GM12878 (cell line): ENCODE measurements at regions not wholly inside any gene's neighbourhood (a gene's known extent, or its start where the extent isn't known, plus 50 kb on each side); places are given as distances from the start of the nearest gene placed in this dataset.

Experiments
- ATAC-seq: fragments of 200-7000 bp; cut with Tn5 transposase; 3 replicates; pipeline ENCODE4 v1.9.1; 2020; ENCODE audit warnings: mild to moderate bottlenecking, moderate library complexity
- BruUV-seq: library from RNA; stranded (reverse); fragments of 400-500 nt; replicated peaks from 2 replicates; lab custom pipeline; 2021; lab: Mats Ljungman, UMichigan
- CTCF ChIA-PET: fragments of 300-600 bp; sonication (Branson Sonifier 250); formaldehyde crosslinking; extraction: SDS; loops from one replicate; lab custom pipeline; 2021; ENCODE audit warnings: inconsistent platforms; lab: Yijun Ruan, JAX
- POLR2A ChIA-PET: fragments of 350-600 bp; formaldehyde crosslinking; extraction: SDS; loops from one replicate; lab custom pipeline; 2021; ENCODE audit warnings: inconsistent platforms; lab: Charles Lee
- RAD21 ChIA-PET: fragments of 300-600 bp; sonication (Branson Sonifier 250); formaldehyde crosslinking; loops from one replicate; lab custom pipeline; 2023; ENCODE audit warnings: antibody characterized with exemption; ENCODE audit not compliant: unreplicated experiment; lab: Charles Lee
- SMC1A ChIA-PET: fragments of 300-600 bp; sonication (Branson Sonifier 250); formaldehyde crosslinking; loops from one replicate; lab custom pipeline; 2023; ENCODE audit not compliant: unreplicated experiment, uncharacterized antibody; lab: Charles Lee
- DNase-seq: peaks from one replicate; pipeline ENCODE4 v3.0.0-alpha.2; 2011; ENCODE audit warnings: low read depth, low spot score
- FAIRE-seq: peaks from 3 replicates; lab custom pipeline; 2011; peaks lifted over from hg19 to GRCh38; lab: Jason Lieb, UNC
- H2AFZ ChIP-seq: 2 replicates; pipeline ENCODE4 v1.6.0; 2011; ENCODE audit warnings: low read depth, low read length, control low read depth; ENCODE audit not compliant: control insufficient read depth
- H3K27ac ChIP-seq: 2 replicates; pipeline ENCODE4 v1.5.1; 2011; ENCODE audit warnings: control low read depth; ENCODE audit not compliant: control insufficient read depth, insufficient read depth
- H3K27me3 ChIP-seq, 2 experiments: replicated peaks in 1 of 2; 2 replicates each; pipeline versions ENCODE4 v1.6.0 to v1.6.1; 2011; ENCODE audit warnings: low read length in 1 of 2; ENCODE audit not compliant: control insufficient read depth in 2 of 2, insufficient read depth in 2 of 2
- H3K36me3 ChIP-seq, 2 experiments: 2 replicates each; pipeline ENCODE4 v1.5.1; 2011; ENCODE audit warnings: low read length in 1 of 2; ENCODE audit not compliant: control insufficient read depth in 2 of 2, insufficient read depth in 2 of 2
- H3K4me1 ChIP-seq: 2 replicates; pipeline ENCODE4 v1.6.1; 2011; ENCODE audit warnings: mild to moderate bottlenecking, low read length, moderate library complexity, mixed read lengths; ENCODE audit not compliant: control insufficient read depth, insufficient read depth
- H3K4me2 ChIP-seq: 2 replicates; pipeline ENCODE4 v1.6.0; 2011; ENCODE audit warnings: control low read depth; ENCODE audit not compliant: control insufficient read depth, insufficient read depth
- H3K4me3 ChIP-seq: fragments of 200-600 bp; sonication (generic); 2 replicates; pipeline ENCODE4 v1.5.1; 2016
- H3K79me2 ChIP-seq: 2 replicates; pipeline ENCODE4 v1.6.0; 2011; ENCODE audit warnings: low read length; ENCODE audit not compliant: control insufficient read depth, insufficient read depth
- H3K9ac ChIP-seq: 2 replicates; pipeline ENCODE4 v1.8.0; 2011; ENCODE audit warnings: low read length, control low read depth, mixed read lengths; ENCODE audit not compliant: control insufficient read depth, insufficient read depth
- H3K9me3 ChIP-seq: replicated peaks from 3 replicates; pipeline ENCODE4 v1.5.1; 2011; ENCODE audit warnings: mild to moderate bottlenecking, low read length; ENCODE audit not compliant: control insufficient read depth, insufficient read depth
- H4K20me1 ChIP-seq: 2 replicates; pipeline ENCODE4 v1.6.0; 2011; ENCODE audit not compliant: control insufficient read depth, insufficient read depth
- CBX5 ChIP-seq: sonication (generic); IDR thresholded peaks from 2 replicates; pipeline ENCODE4 v1.6.1; 2016; ENCODE audit warnings: low read depth, moderate library complexity, mild to moderate bottlenecking, inconsistent platforms
- CEBPB ChIP-seq, 2 experiments: fragments of 150-350 bp in 1 of 2; IDR thresholded peaks; 2 replicates each; pipeline ENCODE4 v1.6.1; 2012 to 2014; ENCODE audit warnings: low read depth in 2 of 2, low read length in 2 of 2, borderline replicate concordance in 1 of 2, inconsistent platforms in 1 of 2
- KLF5 ChIP-seq: fragments of 450-650 bp; IDR thresholded peaks from 2 replicates; pipeline ENCODE4 v1.6.1; 2014; ENCODE audit warnings: mild to moderate bottlenecking; ENCODE audit not compliant: partially characterized antibody
- POLR2A ChIP-seq: IDR thresholded peaks from 2 replicates; pipeline ENCODE4 v1.6.1; 2011; ENCODE audit warnings: low read depth, mild to moderate bottlenecking, low read length
- TARDBP ChIP-seq: IDR thresholded peaks from 2 replicates; pipeline ENCODE4 v1.6.1; 2016; ENCODE audit warnings: borderline replicate concordance
- TCF3 ChIP-seq: IDR thresholded peaks from 2 replicates; pipeline ENCODE4 v1.6.1; 2012; ENCODE audit warnings: low read depth, mild to moderate bottlenecking, low read length, borderline replicate concordance; ENCODE audit not compliant: insufficient read depth
- WRNIP1 ChIP-seq: IDR thresholded peaks from 2 replicates; pipeline ENCODE4 v1.6.1; 2011; ENCODE audit warnings: low read depth, low read length, improper control_type of control experiment, borderline replicate concordance
- YBX1 ChIP-seq: fragments of 450-650 bp; IDR thresholded peaks from 2 replicates; pipeline ENCODE4 v1.6.1; 2016; ENCODE audit warnings: antibody characterized with exemption
- WGBS: methylation state at CpG from one replicate; pipeline ENCODE4 v1.1.6; 2016; ENCODE audit warnings: low lambda C conversion rate; ENCODE audit not compliant: insufficient replicate concordance, insufficient coverage; ENCODE audit errors: missing lambda C conversion rate; 5-methylcytosine and 5-hydroxymethylcytosine counted together
- in situ Hi-C: fragments of 300-500 bp; cut with MboI; formaldehyde crosslinking; loops from 9 replicates; pipeline ENCODE4 v1.14.3; 2018; ENCODE audit warnings: mixed read lengths
- intact Hi-C: fragments of 100-400 bp; cut with micrococcal nuclease; formaldehyde crosslinking; loops from one replicate; pipeline ENCODE4 v1.14.2; 2022; ENCODE audit not compliant: unreplicated experiment
- TF ChIP-seq, protein P1 (sequence below): fragments of 450-650 bp; IDR thresholded peaks from 2 replicates; pipeline ENCODE4 v1.6.1; 2016; ENCODE audit warnings: mild to moderate bottlenecking
- TF ChIP-seq, protein P2 (sequence below): fragments of 450-650 bp; formaldehyde crosslinking; IDR thresholded peaks from 2 replicates; pipeline ENCODE4 v1.5.0; 2022; ENCODE audit warnings: mild to moderate bottlenecking, missing genetic modification characterization

DNA sequence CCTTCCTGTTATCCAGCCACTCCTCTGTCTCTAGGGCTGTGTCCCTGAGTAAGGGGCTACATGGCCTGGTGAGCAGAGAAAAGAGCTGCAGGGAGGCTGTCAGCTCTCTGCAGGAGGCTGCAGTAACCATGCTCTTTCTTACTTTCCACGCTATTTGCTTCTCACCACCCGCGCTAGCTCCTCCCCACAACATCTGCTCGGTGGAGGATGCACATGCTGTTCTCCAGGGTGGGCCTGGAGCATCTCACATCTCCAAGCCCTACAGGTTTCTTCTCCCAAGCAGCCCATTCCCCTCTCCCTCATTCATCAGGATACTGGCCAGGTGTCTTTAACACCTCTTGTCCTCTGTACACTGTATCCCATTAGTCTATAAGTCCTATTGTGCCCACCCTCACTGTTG lies 103.8 kb downstream of the IER5 start:
- FAIRE-seq (no peak), DNase-seq (no peak), ATAC-seq (no peak)
- no peaks in the 10 kb centered on the region for H3K79me2 ChIP-seq
- ChIA-PET SMC1A (interaction anchor here (0.6 to 6.0 kb wide), 6 partner anchors 12 to 317 kb away, joined by 3 to 37 read pairs (median 6); no protein-coding TSS in a partner anchor), CTCF (interaction anchor here (0.6 to 8.0 kb wide), 9 partner anchors 27 to 745 kb away, joined by 3 to 91 read pairs (median 3); no protein-coding TSS in a partner anchor), POLR2A (no interaction called here), RAD21 (interaction anchor here (0.7 to 4.8 kb wide), 6 partner anchors 10 to 745 kb away, joined by 3 to 33 read pairs (median 8); no protein-coding TSS in a partner anchor)
- intact Hi-C loops (loop anchor here (5.0 to 10.0 kb wide), 2 partner anchors 285 to 862 kb away; no protein-coding TSS in a partner anchor), in situ Hi-C loops (no loop called here)
- no peaks in the 10 kb centered on the region for H3K4me1 ChIP-seq
- H4K20me1 ChIP-seq = no peaks in the 10 kb centered on the region
- no peak overlapping the region for H3K4me2 ChIP-seq
- no peaks in the 10 kb centered on the region; the same call in 2 of the 3 replicates for H3K9me3 ChIP-seq
- no TSS peak for BruUV-seq
- H3K27ac ChIP-seq = no peak overlapping the region
- WGBS = 1% methylated on average over 4 of the region's 4 CpGs
- no peak overlapping the region for H3K4me3 ChIP-seq
- TF ChIP-seq TARDBP (no peak), WRNIP1 (no peak), KLF5 (no peak), POLR2A (no peak), TCF3 (no peak)
- H3K27me3 ChIP-seq = no peaks in the 10 kb centered on the region
- no peaks in the 10 kb centered on the region for H3K36me3 ChIP-seq
- no peak overlapping the region for H2AFZ ChIP-seq
- H3K9ac ChIP-seq = no peak overlapping the region

DNA sequence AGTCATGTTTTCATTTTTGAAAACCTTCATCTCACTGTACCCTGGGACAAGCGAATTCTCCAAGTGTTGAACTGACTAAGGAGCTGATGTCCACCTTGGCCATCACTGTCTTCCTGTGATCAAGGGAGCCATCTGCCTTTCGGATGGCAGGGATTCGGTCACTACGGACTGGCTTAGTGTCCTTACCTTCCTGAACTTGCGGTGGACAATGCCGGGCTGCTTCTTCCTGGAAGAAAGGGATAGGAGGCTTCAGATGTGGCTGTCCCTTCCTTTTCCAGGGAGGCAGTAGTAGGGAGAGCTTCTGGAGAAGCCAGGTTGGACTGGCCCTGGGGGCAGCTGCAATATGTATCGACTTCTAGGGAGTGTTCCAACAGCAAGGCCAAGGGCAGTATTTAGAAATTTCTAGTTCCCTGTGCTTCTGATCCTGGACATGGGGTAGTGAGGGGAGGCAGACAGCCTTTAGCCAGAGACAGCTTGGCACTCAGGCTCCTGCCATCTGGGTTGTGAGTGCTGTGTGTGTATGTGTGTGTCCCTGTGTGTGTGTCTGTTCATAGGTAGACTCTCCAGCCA lies 114.6 kb downstream of the IER5 start:
- Histone ChIP-seq H3K27me3 (peaks cover 0 to 2% of the 10 kb centered on the region in 2 experiments; a peak in 1 of 4 replicates), H3K9ac (no peak overlapping the region), H3K9me3 (no peaks in the 10 kb centered on the region), H3K4me1 (no peaks in the 10 kb centered on the region), H4K20me1 (no peaks in the 10 kb centered on the region), H3K27ac (no peak overlapping the region), H3K36me3 (no peaks in the 10 kb centered on the region), H3K79me2 (no peaks in the 10 kb centered on the region), H3K4me2 (no peak overlapping the region), H2AFZ (no peak overlapping the region), H3K4me3 (no peak overlapping the region)
- FAIRE-seq (no peak), ATAC-seq (no peak), DNase-seq (no peak)
- ChIA-PET SMC1A (interaction anchor here (1.7 kb wide), 1 partner anchor 10 kb away, joined by 4 read pairs; no protein-coding TSS in a partner anchor), POLR2A (no interaction called here), CTCF (interaction anchor here (0.8 to 1.5 kb wide), 3 partner anchors 62 to 851 kb away, joined by 3 to 5 read pairs (median 3); no protein-coding TSS in a partner anchor), RAD21 (interaction anchor here (0.8 to 1.4 kb wide), 2 partner anchors 11 to 409 kb away, joined by 3 read pairs; no protein-coding TSS in a partner anchor)
- BruUV-seq = no TSS peak
- 37% methylated on average over 7 of the region's 7 CpGs for WGBS
- in situ Hi-C loops (no loop called here), intact Hi-C loops (no loop called here)
- TF ChIP-seq YBX1 = no peak
- TF ChIP-seq, protein P1, sequence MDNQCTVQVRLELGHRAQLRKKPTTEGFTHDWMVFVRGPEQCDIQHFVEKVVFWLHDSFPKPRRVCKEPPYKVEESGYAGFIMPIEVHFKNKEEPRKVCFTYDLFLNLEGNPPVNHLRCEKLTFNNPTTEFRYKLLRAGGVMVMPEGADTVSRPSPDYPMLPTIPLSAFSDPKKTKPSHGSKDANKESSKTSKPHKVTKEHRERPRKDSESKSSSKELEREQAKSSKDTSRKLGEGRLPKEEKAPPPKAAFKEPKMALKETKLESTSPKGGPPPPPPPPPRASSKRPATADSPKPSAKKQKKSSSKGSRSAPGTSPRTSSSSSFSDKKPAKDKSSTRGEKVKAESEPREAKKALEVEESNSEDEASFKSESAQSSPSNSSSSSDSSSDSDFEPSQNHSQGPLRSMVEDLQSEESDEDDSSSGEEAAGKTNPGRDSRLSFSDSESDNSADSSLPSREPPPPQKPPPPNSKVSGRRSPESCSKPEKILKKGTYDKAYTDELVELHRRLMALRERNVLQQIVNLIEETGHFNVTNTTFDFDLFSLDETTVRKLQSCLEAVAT = no peak
- no peak for TF ChIP-seq CEBPB (IDR thresholded peaks at IDR 0.05; ENCODE audit: borderline replicate concordance in 1 of 2, low read depth in 2 of 2, low read length in 2 of 2)
- TF ChIP-seq, protein P2, sequence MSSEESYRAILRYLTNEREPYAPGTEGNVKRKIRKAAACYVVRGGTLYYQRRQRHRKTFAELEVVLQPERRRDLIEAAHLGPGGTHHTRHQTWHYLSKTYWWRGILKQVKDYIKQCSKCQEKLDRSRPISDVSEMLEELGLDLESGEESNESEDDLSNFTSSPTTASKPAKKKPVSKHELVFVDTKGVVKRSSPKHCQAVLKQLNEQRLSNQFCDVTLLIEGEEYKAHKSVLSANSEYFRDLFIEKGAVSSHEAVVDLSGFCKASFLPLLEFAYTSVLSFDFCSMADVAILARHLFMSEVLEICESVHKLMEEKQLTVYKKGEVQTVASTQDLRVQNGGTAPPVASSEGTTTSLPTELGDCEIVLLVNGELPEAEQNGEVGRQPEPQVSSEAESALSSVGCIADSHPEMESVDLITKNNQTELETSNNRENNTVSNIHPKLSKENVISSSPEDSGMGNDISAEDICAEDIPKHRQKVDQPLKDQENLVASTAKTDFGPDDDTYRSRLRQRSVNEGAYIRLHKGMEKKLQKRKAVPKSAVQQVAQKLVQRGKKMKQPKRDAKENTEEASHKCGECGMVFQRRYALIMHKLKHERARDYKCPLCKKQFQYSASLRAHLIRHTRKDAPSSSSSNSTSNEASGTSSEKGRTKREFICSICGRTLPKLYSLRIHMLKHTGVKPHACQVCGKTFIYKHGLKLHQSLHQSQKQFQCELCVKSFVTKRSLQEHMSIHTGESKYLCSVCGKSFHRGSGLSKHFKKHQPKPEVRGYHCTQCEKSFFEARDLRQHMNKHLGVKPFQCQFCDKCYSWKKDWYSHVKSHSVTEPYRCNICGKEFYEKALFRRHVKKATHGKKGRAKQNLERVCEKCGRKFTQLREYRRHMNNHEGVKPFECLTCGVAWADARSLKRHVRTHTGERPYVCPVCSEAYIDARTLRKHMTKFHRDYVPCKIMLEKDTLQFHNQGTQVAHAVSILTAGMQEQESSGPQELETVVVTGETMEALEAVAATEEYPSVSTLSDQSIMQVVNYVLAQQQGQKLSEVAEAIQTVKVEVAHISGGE (CRISPR knock-in tag) = no peak
- TF ChIP-seq CBX5 = no peak
